Left ventricle myocardium inferior (tissue), 1 donor: ENCODE measurements at regions not wholly inside any gene's neighbourhood (a gene's known extent, or its start where the extent isn't known, plus 50 kb on each side); places are given as distances from the start of the nearest gene placed in this dataset.

Experiments used
- DNase-seq: peaks from one replicate; pipeline ENCODE4 v3.0.0-alpha.2; 2020
- H3K27ac ChIP-seq: fragments of 200-600 bp; replicated peaks from 2 replicates; pipeline ENCODE4 v1.8.0; 2021
- H3K27me3 ChIP-seq: fragments of 200-600 bp; 2 replicates; pipeline ENCODE4 v1.8.0; 2021; ENCODE audit warnings: low read depth
- H3K36me3 ChIP-seq: fragments of 200-600 bp; 2 replicates; pipeline ENCODE4 v1.8.0; 2021
- H3K4me1 ChIP-seq: fragments of 200-600 bp; 2 replicates; pipeline ENCODE4 v1.8.0; 2021
- H3K4me3 ChIP-seq: fragments of 200-600 bp; 2 replicates; pipeline ENCODE4 v1.8.0; 2021; ENCODE audit warnings: mild to moderate bottlenecking, moderate library complexity
- H3K9me3 ChIP-seq: fragments of 200-600 bp; replicated peaks from 2 replicates; pipeline ENCODE4 v1.8.0; 2021
- intact Hi-C: fragments of 100-400 bp; cut with micrococcal nuclease; formaldehyde crosslinking; loops from one replicate; pipeline ENCODE4 v1.11.0; 2022
- TF ChIP-seq, protein P1 (sequence below): fragments of 200-600 bp; IDR thresholded peaks from 2 replicates; pipeline ENCODE4 v1.8.0; 2021; ENCODE audit warnings: antibody characterized with exemption, mild to moderate bottlenecking, borderline replicate concordance
- donor health status: DM: no; HTN: yes; CAD: no; lungs with severe emphysema.

DNA sequence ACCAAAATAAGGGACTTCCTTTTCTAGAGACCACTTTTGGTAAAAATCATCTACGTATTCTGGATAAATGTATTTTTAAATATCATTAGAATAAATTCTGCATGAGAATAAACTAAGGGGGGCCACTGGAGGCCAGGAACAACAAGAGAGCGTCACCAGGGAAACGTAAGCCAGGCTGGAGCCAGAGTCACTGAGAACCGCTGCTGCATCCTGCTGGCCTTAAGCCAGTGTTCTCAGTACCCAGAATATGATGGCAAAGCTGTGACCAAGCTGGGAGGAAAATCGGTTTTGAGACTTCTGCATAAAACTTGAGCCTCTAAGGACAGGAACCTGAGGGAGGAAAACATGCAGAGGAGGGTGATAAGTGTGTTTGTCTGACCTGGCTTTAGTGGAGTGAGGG, 63.0 kb upstream of the FAM9A start:
- TF ChIP-seq, protein P1, sequence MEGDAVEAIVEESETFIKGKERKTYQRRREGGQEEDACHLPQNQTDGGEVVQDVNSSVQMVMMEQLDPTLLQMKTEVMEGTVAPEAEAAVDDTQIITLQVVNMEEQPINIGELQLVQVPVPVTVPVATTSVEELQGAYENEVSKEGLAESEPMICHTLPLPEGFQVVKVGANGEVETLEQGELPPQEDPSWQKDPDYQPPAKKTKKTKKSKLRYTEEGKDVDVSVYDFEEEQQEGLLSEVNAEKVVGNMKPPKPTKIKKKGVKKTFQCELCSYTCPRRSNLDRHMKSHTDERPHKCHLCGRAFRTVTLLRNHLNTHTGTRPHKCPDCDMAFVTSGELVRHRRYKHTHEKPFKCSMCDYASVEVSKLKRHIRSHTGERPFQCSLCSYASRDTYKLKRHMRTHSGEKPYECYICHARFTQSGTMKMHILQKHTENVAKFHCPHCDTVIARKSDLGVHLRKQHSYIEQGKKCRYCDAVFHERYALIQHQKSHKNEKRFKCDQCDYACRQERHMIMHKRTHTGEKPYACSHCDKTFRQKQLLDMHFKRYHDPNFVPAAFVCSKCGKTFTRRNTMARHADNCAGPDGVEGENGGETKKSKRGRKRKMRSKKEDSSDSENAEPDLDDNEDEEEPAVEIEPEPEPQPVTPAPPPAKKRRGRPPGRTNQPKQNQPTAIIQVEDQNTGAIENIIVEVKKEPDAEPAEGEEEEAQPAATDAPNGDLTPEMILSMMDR: no peak

GRCh38 chrX:8861908-8862307, 60.7 kb upstream of the FAM9A start:
- H3K4me1 ChIP-seq: no peaks in the 10 kb centered on the region
- H3K27me3 ChIP-seq: no peaks in the 10 kb centered on the region
- no peak overlapping the region for H3K27ac ChIP-seq
- intact Hi-C loops: no loop called here
- TF ChIP-seq, protein P1: no peak
- no peak for DNase-seq
- no peaks in the 10 kb centered on the region for H3K9me3 ChIP-seq
- no peaks in the 10 kb centered on the region for H3K36me3 ChIP-seq
- H3K4me3 ChIP-seq: no peak overlapping the region

More for the DNA sequence above, 63.0 kb upstream of the FAM9A start:
- no peak for DNase-seq
- H3K4me3 ChIP-seq: no peak overlapping the region
- H3K27ac ChIP-seq: no peak overlapping the region
- intact Hi-C loops: no loop called here
- no peaks in the 10 kb centered on the region for H3K9me3 ChIP-seq
- H3K4me1 ChIP-seq: no peaks in the 10 kb centered on the region
- H3K27me3 ChIP-seq: no peaks in the 10 kb centered on the region
- no peaks in the 10 kb centered on the region for H3K36me3 ChIP-seq

GRCh38 chrX:8851231-8851886, 50.2 kb upstream of the FAM9A start:
- intact Hi-C loops: no loop called here
- Histone ChIP-seq H3K27me3 (no peaks in the 10 kb centered on the region), H3K27ac (no peak overlapping the region), H3K9me3 (no peaks in the 10 kb centered on the region), H3K4me1 (no peaks in the 10 kb centered on the region), H3K36me3 (no peaks in the 10 kb centered on the region), H3K4me3 (no peak overlapping the region)
- TF ChIP-seq, protein P1: no peak
- DNase-seq: no peak
